ENCODE measurements at regions not wholly inside any gene's neighbourhood (a gene's known extent, or its start where the extent isn't known, plus 50 kb on each side); places are given as distances from the start of the nearest gene placed in this dataset.

- TF ChIP-seq CTCF (conservative IDR thresholded peaks at IDR 0.05; ENCODE audit: low read length), result no peak
- TF ChIP-seq EZH2phosphoT487 (IDR thresholded peaks at IDR 0.05; ENCODE audit: borderline replicate concordance, low read depth, low read length), result no peak
These were observed 512.2 kb downstream of the SLC16A7 start for GRCh38 chr12:60107992-60108391.

Measured in OCI-LY7 (cell line).